GM12865 (cell line): ENCODE measurements at regions not wholly inside any gene's neighbourhood (a gene's known extent, or its start where the extent isn't known, plus 50 kb on each side); places are given as distances from the start of the nearest gene placed in this dataset.

ENCODE experiments used
- DNase-seq: peaks from one replicate; pipeline ENCODE4 v3.0.0; 2010; ENCODE audit warnings: low read depth
- H3K4me3 ChIP-seq: 2 replicates; pipeline ENCODE4 v1.5.1; 2011; ENCODE audit warnings: mild to moderate bottlenecking, low read depth, low read length, control low read depth
- TF ChIP-seq, protein P1 (sequence below): IDR thresholded peaks from 2 replicates; pipeline ENCODE4 v1.5.1; 2011; ENCODE audit warnings: low read length, control low read depth, low read depth, inconsistent platforms; ENCODE audit not compliant: insufficient read depth; ENCODE audit errors: missing control alignments

DNA sequence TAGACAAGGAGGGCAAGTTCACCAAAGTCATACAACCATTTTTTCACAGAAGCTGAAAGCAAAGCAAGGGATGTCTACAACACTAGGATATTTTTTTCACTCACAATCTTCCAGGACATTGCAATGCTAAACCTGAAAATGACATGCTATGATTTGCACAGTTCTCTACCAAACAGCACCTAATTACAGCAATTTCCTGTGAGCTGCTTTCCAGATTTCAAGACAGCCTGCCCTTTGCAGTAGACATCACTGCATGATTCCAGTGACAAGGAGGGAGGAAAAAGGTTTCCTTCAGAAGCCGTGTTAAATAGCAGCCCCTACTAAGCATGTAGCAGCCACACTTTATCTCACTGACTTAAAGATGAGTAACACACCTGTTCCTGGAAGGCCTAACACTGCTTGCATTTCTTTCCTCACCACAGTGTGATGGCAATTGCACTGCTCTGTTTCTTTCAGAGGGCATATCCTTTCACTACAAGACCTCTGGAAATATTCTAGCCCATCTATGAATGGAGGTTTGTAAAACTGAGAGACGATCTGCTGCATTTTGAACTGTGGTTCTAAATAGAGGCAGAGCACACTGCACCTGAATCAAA is 97.1 kb downstream of the DUSP10 start:
- TF ChIP-seq, protein P1, sequence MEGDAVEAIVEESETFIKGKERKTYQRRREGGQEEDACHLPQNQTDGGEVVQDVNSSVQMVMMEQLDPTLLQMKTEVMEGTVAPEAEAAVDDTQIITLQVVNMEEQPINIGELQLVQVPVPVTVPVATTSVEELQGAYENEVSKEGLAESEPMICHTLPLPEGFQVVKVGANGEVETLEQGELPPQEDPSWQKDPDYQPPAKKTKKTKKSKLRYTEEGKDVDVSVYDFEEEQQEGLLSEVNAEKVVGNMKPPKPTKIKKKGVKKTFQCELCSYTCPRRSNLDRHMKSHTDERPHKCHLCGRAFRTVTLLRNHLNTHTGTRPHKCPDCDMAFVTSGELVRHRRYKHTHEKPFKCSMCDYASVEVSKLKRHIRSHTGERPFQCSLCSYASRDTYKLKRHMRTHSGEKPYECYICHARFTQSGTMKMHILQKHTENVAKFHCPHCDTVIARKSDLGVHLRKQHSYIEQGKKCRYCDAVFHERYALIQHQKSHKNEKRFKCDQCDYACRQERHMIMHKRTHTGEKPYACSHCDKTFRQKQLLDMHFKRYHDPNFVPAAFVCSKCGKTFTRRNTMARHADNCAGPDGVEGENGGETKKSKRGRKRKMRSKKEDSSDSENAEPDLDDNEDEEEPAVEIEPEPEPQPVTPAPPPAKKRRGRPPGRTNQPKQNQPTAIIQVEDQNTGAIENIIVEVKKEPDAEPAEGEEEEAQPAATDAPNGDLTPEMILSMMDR, result no peak
- DNase-seq, result peak; percentile 16
- H3K4me3 ChIP-seq, result no peak overlapping the region

DNA sequence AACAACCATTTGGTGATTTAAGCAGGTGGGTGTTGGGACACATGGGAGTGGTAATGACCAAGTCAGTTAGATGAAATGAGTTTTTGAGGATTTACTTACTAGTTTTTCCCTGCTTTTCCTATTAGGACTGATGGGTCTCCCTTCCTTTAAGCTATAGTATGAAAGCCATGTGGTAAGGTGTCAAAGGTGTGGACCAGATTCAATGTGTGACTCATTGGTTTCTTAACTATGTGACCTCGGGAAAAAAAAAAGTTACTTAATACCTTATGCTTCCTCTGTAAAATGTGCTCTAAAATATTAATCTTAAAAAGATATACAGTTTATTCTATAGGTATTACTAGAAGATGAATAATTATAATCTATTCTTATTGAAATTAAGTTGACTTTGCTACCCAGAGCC is 93.7 kb downstream of the DUSP10 start:
- no peak for DNase-seq
- H3K4me3 ChIP-seq, result no peak overlapping the region
- TF ChIP-seq, protein P1, result no peak
